SH-SY5Y (cell line): ENCODE measurements at regions not wholly inside any gene's neighbourhood (a gene's known extent, or its start where the extent isn't known, plus 50 kb on each side); places are given as distances from the start of the nearest gene placed in this dataset.

ENCODE experiments used
- GATA2 ChIP-seq: IDR thresholded peaks from 2 replicates; pipeline ENCODE4 v1.6.1; 2011; ENCODE audit warnings: mild to moderate bottlenecking, low read depth, low read length
- GATA3 ChIP-seq: IDR thresholded peaks from 2 replicates; pipeline ENCODE4 v1.6.1; 2011; ENCODE audit warnings: low read depth, mild to moderate bottlenecking, low read length, moderate library complexity

GRCh38 chr10:33626798-33627466, 292.5 kb upstream of the NRP1 start:
- TF ChIP-seq GATA2: no peak
- no peak for TF ChIP-seq GATA3
